ENCODE measurements at regions not wholly inside any gene's neighbourhood (a gene's known extent, or its start where the extent isn't known, plus 50 kb on each side); places are given as distances from the start of the nearest gene placed in this dataset.
A peak's percentile ranks its signal among the peaks of the same experiment; 100 is the strongest.

GRCh38 chr1:58917436-58917835 is 133.6 kb upstream of the JUN start:
- DNase-seq, result no peak

DNA sequence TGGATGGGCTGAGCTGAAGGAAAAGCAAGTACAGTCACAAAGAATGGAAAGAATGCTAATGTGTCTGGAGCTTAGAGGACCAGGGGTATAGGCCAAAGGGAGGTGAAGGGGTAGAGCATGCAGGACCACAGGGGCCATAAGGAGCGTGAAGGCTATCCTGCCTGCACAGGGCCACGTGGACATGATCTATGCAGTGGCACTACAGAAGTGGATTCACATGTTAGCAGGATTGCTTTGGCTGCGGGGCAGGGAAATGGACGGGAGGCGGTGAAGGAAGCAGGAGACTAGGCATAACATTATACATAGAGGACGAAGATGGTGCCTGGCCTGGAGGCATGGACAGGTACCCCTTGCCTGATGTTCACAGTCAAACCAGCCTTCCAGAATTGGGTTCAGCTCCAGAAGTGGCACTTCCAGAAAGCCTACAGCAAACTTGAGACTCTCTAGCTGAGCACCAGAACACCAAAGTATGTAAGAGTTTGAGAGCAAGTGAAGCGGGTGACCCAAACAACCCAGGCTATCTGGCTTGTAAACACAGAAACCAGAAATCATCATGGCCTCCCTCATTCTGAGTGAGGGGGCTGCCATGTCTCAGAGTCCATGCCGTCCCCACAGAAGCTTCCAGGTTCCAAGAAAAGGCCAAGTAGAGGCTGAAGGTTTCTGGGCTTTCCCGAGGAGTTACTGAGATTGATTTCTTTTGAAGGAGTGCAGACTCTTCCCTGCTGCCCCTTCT is 135.5 kb upstream of the JUN start:
- no peak for DNase-seq

- DNase-seq, result peak; percentile 91
Measured at GRCh38 chr1:58919959-58920321, 136.1 kb upstream of the JUN start.

DNA sequence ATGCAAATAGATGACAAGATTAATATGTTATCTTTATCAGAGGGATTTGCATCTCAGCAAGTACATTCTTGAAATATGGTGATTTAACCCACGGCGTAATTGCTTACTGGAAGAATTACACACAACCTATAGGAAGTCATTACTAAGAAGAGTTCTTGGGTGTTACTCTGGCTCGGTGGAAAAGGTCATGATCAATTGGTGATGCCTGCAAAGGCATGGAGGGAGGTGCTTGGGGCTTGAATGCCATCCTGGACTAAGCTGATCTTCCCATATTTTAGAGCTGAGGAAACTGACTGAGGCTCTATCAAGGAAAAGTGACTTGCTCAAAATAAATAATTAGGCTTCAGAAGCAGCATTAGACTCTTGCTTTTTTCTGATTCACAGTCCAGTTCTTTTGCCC is 137.5 kb upstream of the JUN start:
- no peak for DNase-seq

- DNase-seq, result no peak
Measured at GRCh38 chr1:58921751-58922150, 137.9 kb upstream of the JUN start.

- peak; percentile 26 for DNase-seq
Measured at GRCh38 chr1:58922302-58923089, 138.6 kb upstream of the JUN start.

- DNase-seq, result no peak
Measured at GRCh38 chr1:58923090-58923470, 139.2 kb upstream of the JUN start.

GRCh38 chr1:58924016-58924565 is 140.2 kb upstream of the JUN start:
- DNase-seq, result no peak

DNA sequence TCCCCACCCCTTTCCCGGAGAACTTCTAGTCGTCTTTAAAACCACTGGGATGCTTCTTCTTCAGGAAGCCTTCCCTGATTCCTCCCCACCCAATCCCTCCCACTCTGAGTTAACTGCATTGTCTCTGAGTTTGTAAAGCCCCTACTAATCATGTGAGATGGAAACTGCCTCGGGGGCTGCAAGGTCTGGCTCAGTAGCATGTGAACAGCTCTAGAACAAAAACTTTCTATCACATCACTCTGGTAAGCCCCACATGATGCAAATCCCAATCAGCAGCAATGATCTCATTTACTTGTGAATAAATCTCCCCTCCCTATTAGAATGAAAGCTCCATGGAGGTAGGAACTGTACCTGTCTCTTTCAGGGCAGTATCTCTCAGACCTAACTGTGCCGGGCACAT is 141.0 kb upstream of the JUN start:
- no peak for DNase-seq

GRCh38 chr1:58925247-58925646 is 141.4 kb upstream of the JUN start:
- no peak for DNase-seq

DNA sequence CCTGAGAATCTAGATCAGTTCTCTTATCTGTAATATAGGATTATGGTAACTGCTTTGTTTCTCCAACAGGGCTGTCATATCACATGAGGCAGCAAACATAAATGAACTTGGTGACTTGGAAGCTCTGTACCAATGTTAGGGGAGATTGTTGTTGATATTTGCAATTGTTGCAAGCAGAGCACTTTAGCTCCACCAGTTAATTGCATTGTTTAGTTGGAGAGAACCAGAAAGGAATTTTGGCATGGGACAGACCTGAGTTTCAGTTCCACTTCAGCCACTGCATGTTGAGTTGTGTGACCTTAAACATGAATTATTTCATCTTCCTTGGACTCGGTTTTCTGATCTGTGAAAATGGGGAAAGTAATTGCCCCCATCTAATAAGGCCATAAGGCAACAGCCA is 142.3 kb upstream of the JUN start:
- DNase-seq, result no peak

DNA sequence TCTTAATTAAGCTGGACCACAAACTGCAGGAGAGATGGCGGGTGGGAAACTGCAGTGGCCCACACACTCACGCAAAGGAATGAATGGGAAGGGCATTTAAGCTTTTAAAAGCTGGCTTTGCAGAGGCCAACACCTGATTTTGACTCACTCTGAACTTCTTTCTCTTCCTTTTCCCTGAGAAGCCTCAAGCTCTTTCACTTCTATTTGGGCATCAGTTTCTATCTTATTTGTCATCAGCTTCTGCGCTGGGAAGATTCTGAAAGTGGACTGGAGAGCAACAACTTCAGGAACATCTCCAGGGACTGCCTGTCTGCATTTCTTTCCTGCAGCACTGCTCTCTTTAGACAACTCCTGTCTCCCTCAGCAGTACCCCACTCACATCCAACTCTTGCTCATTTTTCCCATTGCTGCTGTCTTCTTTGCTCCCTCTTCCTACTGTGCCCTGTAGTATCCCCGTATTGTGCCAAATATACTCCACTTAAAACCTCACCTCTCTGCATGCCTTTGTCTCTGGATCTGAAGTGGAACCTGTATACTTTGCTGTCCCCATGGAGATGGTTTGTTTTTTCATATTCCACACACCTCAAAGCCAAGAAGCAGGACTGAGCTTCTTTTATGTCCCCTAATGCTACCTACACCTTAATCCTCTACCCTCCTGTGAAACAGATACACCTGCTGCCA is 143.3 kb upstream of the JUN start:
- no peak for DNase-seq

GRCh38 chr1:58927722-58928085 is 143.9 kb upstream of the JUN start:
- DNase-seq, result no peak

DNA sequence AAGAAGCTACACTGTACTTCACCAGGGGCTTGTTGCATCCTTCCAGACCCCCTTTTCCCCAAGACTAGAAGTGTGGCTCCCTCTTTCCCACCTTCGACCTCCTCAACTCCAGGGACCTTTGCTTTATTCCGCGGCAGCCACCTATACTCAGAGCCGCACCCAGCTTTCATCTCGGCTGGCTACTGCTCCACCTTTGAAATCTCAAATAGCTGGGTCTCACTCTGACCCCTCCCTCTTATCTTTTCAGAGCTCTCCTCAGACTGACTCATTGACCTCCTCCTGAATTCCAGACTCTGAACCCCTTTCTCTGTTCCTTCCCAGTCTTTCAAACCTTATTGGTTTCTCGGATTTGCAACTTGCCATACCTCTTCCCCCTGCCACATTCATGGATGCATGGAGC is 144.7 kb upstream of the JUN start:
- no peak for DNase-seq

GRCh38 chr1:58929671-58930325 is 146.0 kb upstream of the JUN start:
- no peak for DNase-seq

DNA sequence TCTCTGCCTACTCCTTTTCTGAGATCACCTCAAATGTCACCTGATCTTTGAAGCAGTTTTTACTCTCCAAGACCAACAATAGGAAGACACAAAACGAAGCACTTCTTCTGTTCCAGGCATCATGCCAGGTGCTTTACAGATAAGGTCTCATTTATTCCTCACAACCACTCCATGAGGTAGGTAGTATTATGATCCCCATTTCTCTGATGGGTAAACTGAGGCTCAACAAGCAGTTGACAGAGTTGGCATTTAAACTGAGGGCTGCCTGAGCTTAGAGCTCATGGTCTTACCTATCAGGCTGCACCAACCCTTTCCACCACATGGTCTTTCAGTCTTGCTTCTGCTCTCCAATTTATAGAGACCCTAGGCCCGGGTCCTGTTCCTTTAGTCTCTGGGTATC is 147.2 kb upstream of the JUN start:
- no peak for DNase-seq

DNA sequence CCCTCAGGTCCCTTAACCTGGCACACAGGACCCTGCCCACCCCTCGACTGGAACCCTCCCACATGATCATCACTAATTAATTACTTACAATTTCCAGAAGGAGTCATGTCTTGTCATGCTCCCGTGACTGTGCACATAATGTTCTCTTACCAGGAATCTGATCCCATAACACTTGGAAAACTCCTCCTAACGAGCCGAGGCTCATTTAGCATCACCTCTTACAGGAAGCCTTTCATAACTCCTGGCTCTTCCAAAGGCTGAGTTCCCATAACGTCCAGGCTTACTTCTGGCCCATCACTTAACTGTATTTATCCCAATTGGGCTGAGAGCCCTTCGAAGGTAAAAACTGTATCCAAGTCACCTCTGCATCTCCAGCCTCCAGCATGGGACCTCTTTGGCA is 147.9 kb upstream of the JUN start:
- peak; percentile 30 for DNase-seq

DNA sequence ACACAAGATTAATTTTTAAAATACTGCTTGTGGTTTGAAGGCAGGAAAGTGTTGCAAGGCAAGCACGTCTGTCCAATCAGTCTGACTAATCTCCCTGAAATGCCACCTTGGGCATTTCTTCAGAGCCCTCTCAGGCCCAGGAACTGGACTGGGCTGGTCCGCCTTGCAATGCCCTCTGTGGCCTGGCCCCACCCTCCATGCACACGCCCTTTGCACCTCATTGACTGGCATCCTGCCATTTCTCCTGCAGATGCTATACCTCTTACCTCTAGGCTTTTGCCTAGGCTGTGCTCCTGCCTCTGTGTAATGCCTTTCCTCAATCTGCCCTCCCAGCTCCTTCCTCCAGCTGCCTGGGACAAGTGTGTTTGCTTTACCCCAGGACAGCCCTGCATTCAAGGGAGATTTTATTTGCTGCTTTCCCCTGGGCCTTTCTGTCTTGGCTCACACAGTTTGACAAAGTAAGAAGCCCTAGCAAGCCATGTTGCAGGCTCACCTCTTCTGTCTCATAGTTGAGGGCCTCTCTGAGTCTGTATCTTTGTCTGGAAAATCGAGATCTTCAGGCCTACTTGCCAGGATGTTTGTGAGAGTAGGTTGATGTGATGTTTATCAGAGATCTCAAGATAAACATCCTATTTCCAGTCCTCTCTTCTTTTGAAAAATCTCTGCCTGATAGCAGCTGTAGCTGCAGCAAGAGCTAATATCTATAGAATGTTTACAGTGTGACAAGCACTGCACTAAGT is 149.2 kb upstream of the JUN start:
- peak; percentile 58 for DNase-seq

- no peak for DNase-seq
Measured at GRCh38 chr1:58933599-58933926, 149.7 kb upstream of the JUN start.

DNA sequence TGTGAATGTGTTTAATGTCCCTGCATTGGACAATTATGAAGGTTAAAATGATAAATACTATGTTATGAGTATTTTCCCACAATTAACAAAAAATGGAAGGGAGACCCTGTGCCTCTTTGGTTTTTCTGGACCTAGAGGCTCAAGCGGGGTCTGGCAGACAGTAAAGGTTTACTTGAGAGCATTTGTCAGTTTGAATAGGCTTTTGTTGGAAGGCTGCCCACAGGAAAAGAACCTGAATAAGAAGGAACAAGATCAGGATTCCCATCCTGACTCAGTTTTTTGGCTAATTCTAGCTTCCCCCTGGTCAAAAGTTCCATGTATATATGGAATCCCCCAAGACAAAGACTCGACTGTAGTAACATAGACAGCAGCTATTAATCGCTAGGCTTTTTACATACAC is 150.9 kb upstream of the JUN start:
- no peak for DNase-seq

DNA sequence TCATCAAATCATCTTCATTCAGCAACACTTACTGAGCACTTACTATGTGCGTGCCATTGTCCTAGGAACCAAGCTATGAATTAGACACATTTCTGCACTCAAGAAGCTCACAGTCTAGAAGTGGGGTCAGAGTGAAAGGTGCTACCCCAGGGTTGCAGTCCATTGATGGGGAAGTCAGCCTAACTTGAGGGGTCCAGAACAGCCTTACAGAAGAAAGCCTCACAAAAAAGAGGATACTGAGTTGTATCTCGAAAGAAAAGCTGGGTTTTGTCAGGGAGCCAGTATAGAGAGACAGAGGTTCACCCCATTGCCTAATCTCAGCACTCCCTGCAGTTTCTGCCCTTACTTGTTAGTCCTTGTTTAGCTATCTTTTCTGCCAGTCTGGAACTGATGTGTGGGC is 153.1 kb upstream of the JUN start:
- DNase-seq, result no peak

DNA sequence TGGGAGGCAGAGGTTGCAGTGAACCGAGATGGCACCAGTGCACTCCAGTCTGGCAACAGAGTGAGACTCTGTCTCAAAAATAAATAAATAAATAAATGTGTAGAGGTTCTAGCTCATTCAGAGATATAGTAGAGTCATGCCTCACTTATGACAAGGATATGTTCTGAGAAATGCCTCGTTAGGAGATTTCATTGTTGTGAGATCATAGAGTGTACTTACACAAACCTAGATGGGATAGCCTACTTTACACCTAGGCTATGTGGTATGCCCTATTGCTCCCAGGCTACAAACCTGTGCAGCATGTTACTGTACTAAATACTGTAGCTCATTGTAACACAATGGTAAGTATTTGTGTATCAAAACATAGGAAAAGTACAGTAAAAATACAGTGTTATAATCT is 155.3 kb upstream of the JUN start:
- no peak for DNase-seq

Data from NCI-H2171 treated with DMSO at 0.1 percent for 48 hours (cell line).